Tibial nerve (tissue), 3 donors: ENCODE measurements at regions not wholly inside any gene's neighbourhood (a gene's known extent, or its start where the extent isn't known, plus 50 kb on each side); places are given as distances from the start of the nearest gene placed in this dataset.
"Not testable (repeated sequence)": the region's sequence is repeated elsewhere in the genome, so short reads cannot be mapped to it uniquely, and the experiment has no call there.

Source experiments
- CTCF ChIP-seq, 5 experiments: fragments of 200-600 bp in 3 of 5; fragments of 450-650 bp in 2 of 5; sonication (generic) in 3 of 5; IDR thresholded peaks; one replicate each; pipeline ENCODE4 v1.5.1; 2016 to 2019; ENCODE audit warnings: antibody characterized with exemption in 5 of 5, mild to moderate bottlenecking in 3 of 5, moderate library complexity in 2 of 5
- POLR2A ChIP-seq, 2 donors: fragments of 450-650 bp; IDR thresholded peaks; one replicate each; pipeline ENCODE4 v1.6.1; 2017; ENCODE audit warnings: antibody characterized with exemption in 2 of 2, mild to moderate bottlenecking in 2 of 2, moderate library complexity in 2 of 2

- TF ChIP-seq CTCF, POLR2A (IDR thresholded peaks at IDR 0.05): not testable (repeated sequence)
Measured at GRCh38 chr12:131328861-131329845, 375.4 kb downstream of the ADGRD1 start.
